K562 (cell line): ENCODE measurements at regions not wholly inside any gene's neighbourhood (a gene's known extent, or its start where the extent isn't known, plus 50 kb on each side); places are given as distances from the start of the nearest gene placed in this dataset.

Source experiments
- ATAC-seq: fragments of 200-7000 bp; cut with Tn5 transposase; 3 replicates; pipeline ENCODE4 v1.9.1; 2020; ENCODE audit warnings: moderate library complexity
- BruUV-seq: library from RNA; stranded (reverse); fragments of 400-500 nt; replicated peaks from 2 replicates; lab custom pipeline; 2021; lab: Mats Ljungman, UMichigan
- CTCF ChIA-PET: fragments of 300-600 bp; formaldehyde crosslinking; extraction: SDS; loops from one replicate; lab custom pipeline; 2021; ENCODE audit warnings: low intra/inter-chr PET ratio; lab: Yijun Ruan, JAX
- POLR2A ChIA-PET: fragments of 300-600, 350-650 bp; sonication (Branson Sonifier 250); formaldehyde crosslinking; extraction: SDS; loops from one replicate; lab custom pipeline; 2021; ENCODE audit warnings: antibody characterized with exemption, inconsistent platforms; lab: Yijun Ruan, JAX
- DNase-seq, 4 experiments: peaks; one replicate each; pipeline versions ENCODE4 v3.0.0 to v3.0.0-alpha.2; 2011 to 2018; ENCODE audit warnings: low spot score in 3 of 4, mixed read lengths in 3 of 4; ENCODE audit errors: extremely low read depth in 1 of 4
- FAIRE-seq: peaks from 2 replicates; lab custom pipeline; 2011; peaks lifted over from hg19 to GRCh38; lab: Jason Lieb, UNC
- H2AFZ ChIP-seq: 2 replicates; pipeline ENCODE4 v1.6.0; 2011; ENCODE audit warnings: low read depth, low read length, control low read depth, inconsistent platforms
- H3K27ac ChIP-seq: fragments of 200-600 bp; 3 replicates; pipeline ENCODE4 v1.8.0; 2011; ENCODE audit warnings: low read depth, mild to moderate bottlenecking, control low read depth, inconsistent platforms, low read length, moderate library complexity, mixed read lengths; ENCODE audit errors: extremely low read depth
- H3K27me3 ChIP-seq, 2 experiments: fragments of 300-600 bp in 1 of 2; 2 replicates in 1 of 2; 3 replicates in 1 of 2; pipeline versions ENCODE4 v1.6.0 to v1.8.0; 2011; ENCODE audit warnings: inconsistent platforms in 2 of 2, low read length in 2 of 2, mild to moderate bottlenecking in 1 of 2, mixed read lengths in 1 of 2, moderate library complexity in 1 of 2; ENCODE audit not compliant: control insufficient read depth in 2 of 2, insufficient read depth in 2 of 2
- H3K36me3 ChIP-seq: fragments of 300-600 bp; 3 replicates; pipeline ENCODE4 v1.8.0; 2011; ENCODE audit warnings: mild to moderate bottlenecking, low read length, inconsistent platforms; ENCODE audit not compliant: control insufficient read depth, insufficient read depth
- H3K4me1 ChIP-seq, 2 experiments: fragments of 200-600 bp in 1 of 2; replicated peaks in 1 of 2; 2 replicates in 1 of 2; 3 replicates in 1 of 2; pipeline versions ENCODE4 v1.5.1 to v1.8.0; 2011; ENCODE audit warnings: inconsistent platforms in 2 of 2, low read length in 2 of 2, mild to moderate bottlenecking in 1 of 2, mixed read lengths in 1 of 2, moderate library complexity in 1 of 2; ENCODE audit not compliant: control insufficient read depth in 2 of 2, insufficient read depth in 2 of 2
- H3K4me2 ChIP-seq: 2 replicates; pipeline ENCODE4 v1.6.1; 2011; ENCODE audit warnings: low read length, control low read depth, inconsistent platforms, mixed read lengths; ENCODE audit not compliant: insufficient read depth
- H3K4me3 ChIP-seq: fragments of 200-600 bp; sonication (generic), shearing (Covaris generic); 2 replicates; pipeline ENCODE4 v1.5.1; 2016; ENCODE audit warnings: control low read depth, inconsistent platforms
- H3K79me2 ChIP-seq: fragments of 200-600 bp; 3 replicates; pipeline ENCODE4 v1.8.0; 2011; ENCODE audit warnings: low read length, inconsistent platforms; ENCODE audit not compliant: control insufficient read depth, insufficient read depth
- H3K9ac ChIP-seq, 2 experiments: 2 replicates each; pipeline versions ENCODE4 v1.6.0 to v1.6.1; 2011; ENCODE audit warnings: low read depth in 2 of 2, low read length in 2 of 2, control low read depth in 1 of 2, inconsistent platforms in 1 of 2, mild to moderate bottlenecking in 1 of 2, mixed read lengths in 1 of 2; ENCODE audit not compliant: insufficient read depth in 1 of 2
- H3K9me1 ChIP-seq: one replicate; pipeline ENCODE4 v1.6.0; 2011; ENCODE audit warnings: inconsistent platforms, mild to moderate bottlenecking, low read length, moderate library complexity; ENCODE audit not compliant: control insufficient read depth, insufficient read depth
- H3K9me3 ChIP-seq: replicated peaks from 2 replicates; pipeline ENCODE4 v1.5.1; 2011; ENCODE audit warnings: low read depth, low read length, inconsistent platforms; ENCODE audit not compliant: control insufficient read depth, insufficient read depth
- H4K20me1 ChIP-seq: replicated peaks from 2 replicates; pipeline ENCODE4 v1.6.1; 2011; ENCODE audit warnings: low read length, inconsistent platforms, mixed read lengths; ENCODE audit not compliant: control insufficient read depth, insufficient read depth
- BDP1 ChIP-seq: IDR thresholded peaks from 3 replicates; pipeline ENCODE4 v1.6.1; 2011; ENCODE audit not compliant: insufficient read length, insufficient read depth
- E4F1 ChIP-seq: fragments of 250-450 bp; sonication (Bioruptor Pico); IDR thresholded peaks from 2 replicates; pipeline ENCODE4 v1.5.0; 2021; ENCODE audit warnings: mild to moderate bottlenecking, borderline replicate concordance
- HIVEP1 ChIP-seq: fragments of 250-450 bp; sonication (Bioruptor Pico); IDR thresholded peaks from 2 replicates; pipeline ENCODE4 v1.4.0; 2020; ENCODE audit warnings: mild to moderate bottlenecking
- HNRNPH1 ChIP-seq: fragments of 200-400 bp; formaldehyde crosslinking; optimal IDR thresholded peaks from 2 replicates; pipeline ENCODE3; 2017; ENCODE audit warnings: low read depth, mild to moderate bottlenecking, low read length, moderate library complexity
- LEF1 ChIP-seq: fragments of 450-650 bp; IDR thresholded peaks from 2 replicates; pipeline ENCODE4 v1.6.1; 2016; ENCODE audit warnings: mild to moderate bottlenecking
- MIER1 ChIP-seq: fragments of 450-650 bp; IDR thresholded peaks from 2 replicates; pipeline ENCODE4 v1.6.1; 2016; ENCODE audit warnings: antibody characterized with exemption, mild to moderate bottlenecking, low read depth
- NR1H2 ChIP-seq: sonication (generic); formaldehyde crosslinking; IDR thresholded peaks from 2 replicates; pipeline ENCODE4 v1.4.0; 2020; ENCODE audit warnings: mild to moderate bottlenecking, missing genetic modification reagents
- PPARD ChIP-seq: fragments of 250-450 bp; sonication (Bioruptor Pico); IDR thresholded peaks from 2 replicates; pipeline ENCODE4 v1.8.0; 2022; ENCODE audit warnings: inconsistent platforms, mild to moderate bottlenecking, moderate library complexity
- SLC30A9 ChIP-seq: fragments of 250-450 bp; sonication (Bioruptor Pico); IDR thresholded peaks from 2 replicates; pipeline ENCODE4 v1.8.0; 2022; ENCODE audit warnings: mild to moderate bottlenecking, moderate library complexity
- ZNF551 ChIP-seq: fragments of 250-450 bp; sonication (Bioruptor Pico); IDR thresholded peaks from 2 replicates; pipeline ENCODE4 v1.5.0; 2021; ENCODE audit warnings: mild to moderate bottlenecking, moderate library complexity
- WGBS: fragments of 100-300 bp; shearing (Covaris generic); methylation state at CpG from one replicate; pipeline ENCODE4 v1.1.6; 2016; ENCODE audit warnings: low coverage, mixed read lengths; ENCODE audit not compliant: insufficient coverage; ENCODE audit errors: missing lambda C conversion rate; 5-methylcytosine and 5-hydroxymethylcytosine counted together
- in situ Hi-C: fragments of 300-500 bp; cut with MboI; formaldehyde crosslinking; loops from 4 replicates; pipeline ENCODE4 v1.15.0; 2018; ENCODE audit warnings: inconsistent platforms, mixed read lengths
- intact Hi-C: fragments of 100-400 bp; cut with micrococcal nuclease; formaldehyde crosslinking; loops from 2 replicates; pipeline ENCODE4 v1.14.2; 2022
- TF ChIP-seq, protein P1 (sequence below), 2 experiments: fragments of 150-350 bp in 1 of 2; IDR thresholded peaks; 2 replicates each; pipeline ENCODE4 v1.6.1; 2012 to 2016; ENCODE audit warnings: low read depth in 2 of 2, low read length in 2 of 2, mild to moderate bottlenecking in 1 of 2, moderate library complexity in 1 of 2
- TF ChIP-seq, protein P2 (sequence below), 2 experiments: IDR thresholded peaks; 2 replicates each; pipeline ENCODE4 v1.6.1; 2011; ENCODE audit warnings: borderline replicate concordance in 1 of 2, control low read depth in 1 of 2, low read depth in 1 of 2, low read length in 1 of 2, mild to moderate bottlenecking in 1 of 2, mixed read lengths in 1 of 2, moderate library complexity in 1 of 2; ENCODE audit not compliant: insufficient read depth in 1 of 2, insufficient read length in 1 of 2, poor library complexity in 1 of 2, severe bottlenecking in 1 of 2; ENCODE audit errors: extremely low read depth in 1 of 2
- TF ChIP-seq, protein P3 (sequence below): sonication (generic); formaldehyde crosslinking; IDR thresholded peaks from 2 replicates; pipeline ENCODE4 v1.9.0; 2022; ENCODE audit warnings: mild to moderate bottlenecking, missing genetic modification reagents

GRCh38 chr9:25427290-25427689 lies 251.0 kb downstream of the TUSC1 start:
- TF ChIP-seq, protein P1, sequence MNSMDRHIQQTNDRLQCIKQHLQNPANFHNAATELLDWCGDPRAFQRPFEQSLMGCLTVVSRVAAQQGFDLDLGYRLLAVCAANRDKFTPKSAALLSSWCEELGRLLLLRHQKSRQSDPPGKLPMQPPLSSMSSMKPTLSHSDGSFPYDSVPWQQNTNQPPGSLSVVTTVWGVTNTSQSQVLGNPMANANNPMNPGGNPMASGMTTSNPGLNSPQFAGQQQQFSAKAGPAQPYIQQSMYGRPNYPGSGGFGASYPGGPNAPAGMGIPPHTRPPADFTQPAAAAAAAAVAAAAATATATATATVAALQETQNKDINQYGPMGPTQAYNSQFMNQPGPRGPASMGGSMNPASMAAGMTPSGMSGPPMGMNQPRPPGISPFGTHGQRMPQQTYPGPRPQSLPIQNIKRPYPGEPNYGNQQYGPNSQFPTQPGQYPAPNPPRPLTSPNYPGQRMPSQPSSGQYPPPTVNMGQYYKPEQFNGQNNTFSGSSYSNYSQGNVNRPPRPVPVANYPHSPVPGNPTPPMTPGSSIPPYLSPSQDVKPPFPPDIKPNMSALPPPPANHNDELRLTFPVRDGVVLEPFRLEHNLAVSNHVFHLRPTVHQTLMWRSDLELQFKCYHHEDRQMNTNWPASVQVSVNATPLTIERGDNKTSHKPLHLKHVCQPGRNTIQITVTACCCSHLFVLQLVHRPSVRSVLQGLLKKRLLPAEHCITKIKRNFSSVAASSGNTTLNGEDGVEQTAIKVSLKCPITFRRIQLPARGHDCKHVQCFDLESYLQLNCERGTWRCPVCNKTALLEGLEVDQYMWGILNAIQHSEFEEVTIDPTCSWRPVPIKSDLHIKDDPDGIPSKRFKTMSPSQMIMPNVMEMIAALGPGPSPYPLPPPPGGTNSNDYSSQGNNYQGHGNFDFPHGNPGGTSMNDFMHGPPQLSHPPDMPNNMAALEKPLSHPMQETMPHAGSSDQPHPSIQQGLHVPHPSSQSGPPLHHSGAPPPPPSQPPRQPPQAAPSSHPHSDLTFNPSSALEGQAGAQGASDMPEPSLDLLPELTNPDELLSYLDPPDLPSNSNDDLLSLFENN (IDR thresholded peaks at IDR 0.05; ENCODE audit: low read depth in 2 of 2, low read length in 2 of 2), result no peak
- no peak for TF ChIP-seq LEF1
- TF ChIP-seq E4F1, result no peak
- TF ChIP-seq, protein P2, sequence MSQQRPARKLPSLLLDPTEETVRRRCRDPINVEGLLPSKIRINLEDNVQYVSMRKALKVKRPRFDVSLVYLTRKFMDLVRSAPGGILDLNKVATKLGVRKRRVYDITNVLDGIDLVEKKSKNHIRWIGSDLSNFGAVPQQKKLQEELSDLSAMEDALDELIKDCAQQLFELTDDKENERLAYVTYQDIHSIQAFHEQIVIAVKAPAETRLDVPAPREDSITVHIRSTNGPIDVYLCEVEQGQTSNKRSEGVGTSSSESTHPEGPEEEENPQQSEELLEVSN (IDR thresholded peaks at IDR 0.05; ENCODE audit: borderline replicate concordance in 1 of 2, extremely low read depth in 1 of 2, insufficient read depth in 1 of 2, insufficient read length in 1 of 2, low read depth in 1 of 2, low read length in 1 of 2, poor library complexity in 1 of 2, severe bottlenecking in 1 of 2), result no peak
- TF ChIP-seq BDP1, result no peak
- TF ChIP-seq ZNF551, result no peak
- no peak for TF ChIP-seq PPARD (CRISPR knock-in tag)
- TF ChIP-seq HIVEP1 (CRISPR knock-in tag), result no peak
- TF ChIP-seq SLC30A9 (CRISPR knock-in tag), result no peak
- no peak for TF ChIP-seq MIER1
- no peak for TF ChIP-seq NR1H2 (CRISPR knock-in tag)
- TF ChIP-seq HNRNPH1, result no peak
- TF ChIP-seq, protein P3, sequence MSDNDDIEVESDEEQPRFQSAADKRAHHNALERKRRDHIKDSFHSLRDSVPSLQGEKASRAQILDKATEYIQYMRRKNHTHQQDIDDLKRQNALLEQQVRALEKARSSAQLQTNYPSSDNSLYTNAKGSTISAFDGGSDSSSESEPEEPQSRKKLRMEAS (CRISPR knock-in tag), result no peak
- Histone ChIP-seq H3K9me3 (no peaks in the 10 kb centered on the region), H2AFZ (no peak overlapping the region), H4K20me1 (no peaks in the 10 kb centered on the region), H3K79me2 (no peaks in the 10 kb centered on the region), H3K27me3 (no peaks in the 10 kb centered on the region), H3K36me3 (no peaks in the 10 kb centered on the region), H3K9me1 (no peaks in the 10 kb centered on the region), H3K27ac (no peak overlapping the region), H3K4me1 (no peaks in the 10 kb centered on the region), H3K4me2 (no peak overlapping the region), H3K9ac (no peak overlapping the region), H3K4me3 (no peak overlapping the region)
- FAIRE-seq, result no peak
- CTCF ChIA-PET, result no interaction called here
- WGBS, result no CpG with 5 or more reads among the region's 4 CpGs
- no TSS peak for BruUV-seq
- POLR2A ChIA-PET, result no interaction called here
- intact Hi-C loops, result no loop called here
- ATAC-seq, result no peak
- DNase-seq, result no peak
- in situ Hi-C loops, result no loop called here
